ENCODE measurements at regions not wholly inside any gene's neighbourhood (a gene's known extent, or its start where the extent isn't known, plus 50 kb on each side); places are given as distances from the start of the nearest gene placed in this dataset.

DNA sequence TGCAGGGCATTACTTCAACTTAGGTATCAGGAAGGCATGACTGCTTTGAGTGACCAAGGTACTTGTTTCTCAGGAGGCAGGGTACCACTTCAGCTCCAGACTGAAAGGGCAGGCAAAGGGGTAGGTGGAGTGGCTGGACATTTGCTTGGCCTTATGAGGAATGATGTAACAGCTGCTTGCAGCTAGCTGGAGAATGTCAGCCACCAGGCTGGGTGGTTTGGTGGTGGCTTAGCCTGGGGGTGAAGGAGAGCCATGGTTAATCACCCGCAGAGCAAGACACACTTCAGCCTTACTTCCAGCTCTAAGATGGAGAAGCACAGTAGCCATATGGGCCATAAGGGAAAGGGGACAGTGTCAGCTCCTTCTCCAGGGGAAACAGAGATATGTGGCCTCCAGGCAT lies 146.1 kb downstream of the APIP start:
- TF ChIP-seq, protein P1, sequence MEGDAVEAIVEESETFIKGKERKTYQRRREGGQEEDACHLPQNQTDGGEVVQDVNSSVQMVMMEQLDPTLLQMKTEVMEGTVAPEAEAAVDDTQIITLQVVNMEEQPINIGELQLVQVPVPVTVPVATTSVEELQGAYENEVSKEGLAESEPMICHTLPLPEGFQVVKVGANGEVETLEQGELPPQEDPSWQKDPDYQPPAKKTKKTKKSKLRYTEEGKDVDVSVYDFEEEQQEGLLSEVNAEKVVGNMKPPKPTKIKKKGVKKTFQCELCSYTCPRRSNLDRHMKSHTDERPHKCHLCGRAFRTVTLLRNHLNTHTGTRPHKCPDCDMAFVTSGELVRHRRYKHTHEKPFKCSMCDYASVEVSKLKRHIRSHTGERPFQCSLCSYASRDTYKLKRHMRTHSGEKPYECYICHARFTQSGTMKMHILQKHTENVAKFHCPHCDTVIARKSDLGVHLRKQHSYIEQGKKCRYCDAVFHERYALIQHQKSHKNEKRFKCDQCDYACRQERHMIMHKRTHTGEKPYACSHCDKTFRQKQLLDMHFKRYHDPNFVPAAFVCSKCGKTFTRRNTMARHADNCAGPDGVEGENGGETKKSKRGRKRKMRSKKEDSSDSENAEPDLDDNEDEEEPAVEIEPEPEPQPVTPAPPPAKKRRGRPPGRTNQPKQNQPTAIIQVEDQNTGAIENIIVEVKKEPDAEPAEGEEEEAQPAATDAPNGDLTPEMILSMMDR (IDR thresholded peaks at IDR 0.05) = no peak
- TF ChIP-seq POLR2A (IDR thresholded peaks at IDR 0.05) = no peak
